GM12878 (cell line): ENCODE measurements at regions not wholly inside any gene's neighbourhood (a gene's known extent, or its start where the extent isn't known, plus 50 kb on each side); places are given as distances from the start of the nearest gene placed in this dataset.

Experiments used
- ATAC-seq: fragments of 200-7000 bp; cut with Tn5 transposase; 3 replicates; pipeline ENCODE4 v1.9.1; 2020; ENCODE audit warnings: mild to moderate bottlenecking, moderate library complexity
- BruUV-seq: library from RNA; stranded (reverse); fragments of 400-500 nt; replicated peaks from 2 replicates; lab custom pipeline; 2021; lab: Mats Ljungman, UMichigan
- CTCF ChIA-PET: fragments of 300-600 bp; sonication (Branson Sonifier 250); formaldehyde crosslinking; extraction: SDS; loops from one replicate; lab custom pipeline; 2021; ENCODE audit warnings: inconsistent platforms; lab: Yijun Ruan, JAX
- POLR2A ChIA-PET: fragments of 350-600 bp; formaldehyde crosslinking; extraction: SDS; loops from one replicate; lab custom pipeline; 2021; ENCODE audit warnings: inconsistent platforms; lab: Charles Lee
- RAD21 ChIA-PET: fragments of 300-600 bp; sonication (Branson Sonifier 250); formaldehyde crosslinking; loops from one replicate; lab custom pipeline; 2023; ENCODE audit warnings: antibody characterized with exemption; ENCODE audit not compliant: unreplicated experiment; lab: Charles Lee
- SMC1A ChIA-PET: fragments of 300-600 bp; sonication (Branson Sonifier 250); formaldehyde crosslinking; loops from one replicate; lab custom pipeline; 2023; ENCODE audit not compliant: unreplicated experiment, uncharacterized antibody; lab: Charles Lee
- DNase-seq: peaks from one replicate; pipeline ENCODE4 v3.0.0-alpha.2; 2011; ENCODE audit warnings: low read depth, low spot score
- FAIRE-seq: peaks from 3 replicates; lab custom pipeline; 2011; peaks lifted over from hg19 to GRCh38; lab: Jason Lieb, UNC
- H2AFZ ChIP-seq: 2 replicates; pipeline ENCODE4 v1.6.0; 2011; ENCODE audit warnings: low read depth, low read length, control low read depth; ENCODE audit not compliant: control insufficient read depth
- H3K27ac ChIP-seq: 2 replicates; pipeline ENCODE4 v1.5.1; 2011; ENCODE audit warnings: control low read depth; ENCODE audit not compliant: control insufficient read depth, insufficient read depth
- H3K27me3 ChIP-seq, 2 experiments: replicated peaks in 1 of 2; 2 replicates each; pipeline versions ENCODE4 v1.6.0 to v1.6.1; 2011; ENCODE audit warnings: low read length in 1 of 2; ENCODE audit not compliant: control insufficient read depth in 2 of 2, insufficient read depth in 2 of 2
- H3K36me3 ChIP-seq, 2 experiments: 2 replicates each; pipeline ENCODE4 v1.5.1; 2011; ENCODE audit warnings: low read length in 1 of 2; ENCODE audit not compliant: control insufficient read depth in 2 of 2, insufficient read depth in 2 of 2
- H3K4me1 ChIP-seq: 2 replicates; pipeline ENCODE4 v1.6.1; 2011; ENCODE audit warnings: mild to moderate bottlenecking, low read length, moderate library complexity, mixed read lengths; ENCODE audit not compliant: control insufficient read depth, insufficient read depth
- H3K4me2 ChIP-seq: 2 replicates; pipeline ENCODE4 v1.6.0; 2011; ENCODE audit warnings: control low read depth; ENCODE audit not compliant: control insufficient read depth, insufficient read depth
- H3K4me3 ChIP-seq: fragments of 200-600 bp; sonication (generic); 2 replicates; pipeline ENCODE4 v1.5.1; 2016
- H3K79me2 ChIP-seq: 2 replicates; pipeline ENCODE4 v1.6.0; 2011; ENCODE audit warnings: low read length; ENCODE audit not compliant: control insufficient read depth, insufficient read depth
- H3K9ac ChIP-seq: 2 replicates; pipeline ENCODE4 v1.8.0; 2011; ENCODE audit warnings: low read length, control low read depth, mixed read lengths; ENCODE audit not compliant: control insufficient read depth, insufficient read depth
- H3K9me3 ChIP-seq: replicated peaks from 3 replicates; pipeline ENCODE4 v1.5.1; 2011; ENCODE audit warnings: mild to moderate bottlenecking, low read length; ENCODE audit not compliant: control insufficient read depth, insufficient read depth
- H4K20me1 ChIP-seq: 2 replicates; pipeline ENCODE4 v1.6.0; 2011; ENCODE audit not compliant: control insufficient read depth, insufficient read depth
- E2F4 ChIP-seq: IDR thresholded peaks from 2 replicates; pipeline ENCODE4 v1.6.1; 2012; ENCODE audit warnings: low read depth, low read length, improper control_type of control experiment
- HCFC1 ChIP-seq: fragments of 150-350 bp; IDR thresholded peaks from 2 replicates; pipeline ENCODE4 v1.6.1; 2014; ENCODE audit warnings: low read length
- HDGF ChIP-seq: fragments of 450-650 bp; IDR thresholded peaks from 2 replicates; pipeline ENCODE4 v1.6.1; 2016; ENCODE audit warnings: antibody characterized with exemption
- IRF3 ChIP-seq: fragments of 450-650 bp; IDR thresholded peaks from 2 replicates; pipeline ENCODE4 v1.6.1; 2014; ENCODE audit warnings: mild to moderate bottlenecking
- NFXL1 ChIP-seq: fragments of 450-650 bp; IDR thresholded peaks from 2 replicates; pipeline ENCODE4 v1.6.1; 2017; ENCODE audit warnings: antibody characterized with exemption, mild to moderate bottlenecking, borderline replicate concordance
- NFYA ChIP-seq: IDR thresholded peaks from 2 replicates; pipeline ENCODE4 v1.6.1; 2011; ENCODE audit warnings: low read depth, mild to moderate bottlenecking, low read length, improper control_type of control experiment, borderline replicate concordance
- PBX3 ChIP-seq: IDR thresholded peaks from 2 replicates; pipeline ENCODE4 v1.6.1; 2011; ENCODE audit warnings: mild to moderate bottlenecking, low read depth, low read length, moderate library complexity; ENCODE audit not compliant: insufficient replicate concordance
- RAD51 ChIP-seq: fragments of 450-650 bp; IDR thresholded peaks from 2 replicates; pipeline ENCODE4 v1.6.1; 2016; ENCODE audit warnings: moderate library complexity, mild to moderate bottlenecking, inconsistent platforms
- SIX5 ChIP-seq: IDR thresholded peaks from 2 replicates; pipeline ENCODE4 v1.6.1; 2011; ENCODE audit warnings: mild to moderate bottlenecking, low read depth, low read length, moderate library complexity; ENCODE audit not compliant: severe bottlenecking
- TBL1XR1 ChIP-seq: IDR thresholded peaks from 2 replicates; pipeline ENCODE4 v1.6.1; 2012; ENCODE audit warnings: low read depth, low read length, improper control_type of control experiment
- ZBTB4 ChIP-seq: fragments of 450-650 bp; formaldehyde crosslinking; IDR thresholded peaks from 2 replicates; pipeline ENCODE4 v1.4.0; 2022; ENCODE audit warnings: mild to moderate bottlenecking, moderate library complexity
- ZNF384 ChIP-seq: IDR thresholded peaks from 2 replicates; pipeline ENCODE4 v1.6.1; 2012; ENCODE audit warnings: low read depth, mild to moderate bottlenecking, low read length, improper control_type of control experiment, borderline replicate concordance
- WGBS: methylation state at CpG from one replicate; pipeline ENCODE4 v1.1.6; 2016; ENCODE audit warnings: low lambda C conversion rate; ENCODE audit not compliant: insufficient replicate concordance, insufficient coverage; ENCODE audit errors: missing lambda C conversion rate; 5-methylcytosine and 5-hydroxymethylcytosine counted together
- in situ Hi-C: fragments of 300-500 bp; cut with MboI; formaldehyde crosslinking; loops from 9 replicates; pipeline ENCODE4 v1.14.3; 2018; ENCODE audit warnings: mixed read lengths
- intact Hi-C: fragments of 100-400 bp; cut with micrococcal nuclease; formaldehyde crosslinking; loops from one replicate; pipeline ENCODE4 v1.14.2; 2022; ENCODE audit not compliant: unreplicated experiment

GRCh38 chr9:78559449-78559885 is 262.5 kb downstream of the PSAT1 start:
- no peaks in the 10 kb centered on the region for H3K9me3 ChIP-seq
- H4K20me1 ChIP-seq: no peaks in the 10 kb centered on the region
- no peak overlapping the region for H3K4me2 ChIP-seq
- H3K36me3 ChIP-seq: no peaks in the 10 kb centered on the region
- in situ Hi-C loops (no loop called here), intact Hi-C loops (no loop called here)
- DNase-seq (no peak), FAIRE-seq (no peak), ATAC-seq (no peak)
- H3K9ac ChIP-seq: no peak overlapping the region
- CTCF ChIA-PET: no interaction called here
- no peak for TF ChIP-seq HDGF
- no peak overlapping the region for H3K27ac ChIP-seq
- POLR2A ChIA-PET: no interaction called here
- H2AFZ ChIP-seq: no peak overlapping the region
- BruUV-seq: no TSS peak
- no peaks in the 10 kb centered on the region for H3K4me1 ChIP-seq
- SMC1A ChIA-PET: no interaction called here
- RAD21 ChIA-PET: no interaction called here
- no peaks in the 10 kb centered on the region for H3K79me2 ChIP-seq
- no peaks in the 10 kb centered on the region for H3K27me3 ChIP-seq
- 0% methylated on average over 3 of the region's 3 CpGs for WGBS
- no peak overlapping the region for H3K4me3 ChIP-seq

- no peaks in the 10 kb centered on the region for H3K27me3 ChIP-seq
- ChIA-PET CTCF (no interaction called here), SMC1A (no interaction called here), RAD21 (no interaction called here), POLR2A (no interaction called here)
- no peak overlapping the region for H3K27ac ChIP-seq
- intact Hi-C loops: no loop called here
- no peak overlapping the region for H3K9ac ChIP-seq
- 0% methylated on average over 1 of the region's 1 CpG for WGBS
- no peaks in the 10 kb centered on the region for H3K9me3 ChIP-seq
- FAIRE-seq: no peak
- no peaks in the 10 kb centered on the region for H4K20me1 ChIP-seq
- no peak for ATAC-seq
- no peaks in the 10 kb centered on the region for H3K79me2 ChIP-seq
- no peak for DNase-seq
- H3K4me2 ChIP-seq: no peak overlapping the region
- no TSS peak for BruUV-seq
- H3K36me3 ChIP-seq: no peaks in the 10 kb centered on the region
- H3K4me1 ChIP-seq: no peaks in the 10 kb centered on the region
- no peak overlapping the region for H2AFZ ChIP-seq
- in situ Hi-C loops: no loop called here
- no peak overlapping the region for H3K4me3 ChIP-seq
- TF ChIP-seq SIX5 (no peak), HCFC1 (no peak), PBX3 (no peak), TBL1XR1 (no peak), IRF3 (no peak), RAD51 (no peak), ZBTB4 (CRISPR knock-in tag) (no peak), ZNF384 (no peak), E2F4 (no peak), NFYA (no peak), NFXL1 (no peak)
Observed at GRCh38 chr9:78562021-78562420, 265.1 kb downstream of the PSAT1 start.
